ENCODE measurements at regions not wholly inside any gene's neighbourhood (a gene's known extent, or its start where the extent isn't known, plus 50 kb on each side); places are given as distances from the start of the nearest gene placed in this dataset.
"Not testable (repeated sequence)": the region's sequence is repeated elsewhere in the genome, so short reads cannot be mapped to it uniquely, and the experiment has no call there.

- no peak overlapping the region for H3K4me3 ChIP-seq (ENCODE audit: low read depth, low read length)
Observed at GRCh38 chr14:71384007-71384845, 477.0 kb downstream of the PCNX1 start.

GRCh38 chr14:71387753-71388152 lies 480.5 kb downstream of the PCNX1 start:
- no peak overlapping the region for H3K4me3 ChIP-seq (ENCODE audit: low read depth, low read length)

- H3K4me3 ChIP-seq (ENCODE audit: low read depth, low read length), result no peak overlapping the region
Observed at GRCh38 chr14:71388336-71388735, 481.1 kb downstream of the PCNX1 start.

- H3K4me3 ChIP-seq (ENCODE audit: low read depth, low read length), result no peak overlapping the region
Observed at GRCh38 chr14:71388862-71389261, 481.6 kb downstream of the PCNX1 start.

- H3K4me3 ChIP-seq (ENCODE audit: low read depth, low read length), result no peak overlapping the region
Observed at GRCh38 chr14:71394386-71394785, 487.1 kb downstream of the PCNX1 start.

- H3K4me3 ChIP-seq (ENCODE audit: low read depth, low read length), result no peak overlapping the region
Observed at GRCh38 chr14:71395151-71395604, 487.9 kb downstream of the PCNX1 start.

- no peak overlapping the region for H3K4me3 ChIP-seq (ENCODE audit: low read depth, low read length)
Observed at GRCh38 chr14:71395636-71396035, 488.4 kb downstream of the PCNX1 start.

- no peak overlapping the region for H3K4me3 ChIP-seq (ENCODE audit: low read depth, low read length)
Observed at GRCh38 chr14:71396050-71396677, 488.9 kb downstream of the PCNX1 start.

GRCh38 chr14:71397371-71397770 lies 490.1 kb downstream of the PCNX1 start:
- no peak overlapping the region for H3K4me3 ChIP-seq (ENCODE audit: low read depth, low read length)

- H3K4me3 ChIP-seq (ENCODE audit: low read depth, low read length), result no peak overlapping the region
Observed at GRCh38 chr14:71398450-71398849, 491.2 kb downstream of the PCNX1 start.

- no peak overlapping the region for H3K4me3 ChIP-seq (ENCODE audit: low read depth, low read length)
Observed at GRCh38 chr14:71399057-71399487, 491.8 kb downstream of the PCNX1 start.

- no peak overlapping the region for H3K4me3 ChIP-seq (ENCODE audit: low read depth, low read length)
Observed at GRCh38 chr14:71400871-71401321, 493.6 kb downstream of the PCNX1 start.

GRCh38 chr14:71402415-71402814 lies 495.2 kb downstream of the PCNX1 start:
- not testable (repeated sequence) for H3K4me3 ChIP-seq (ENCODE audit: low read depth, low read length)

GRCh38 chr14:71403656-71404055 lies 496.4 kb downstream of the PCNX1 start:
- H3K4me3 ChIP-seq (ENCODE audit: low read depth, low read length), result no peak overlapping the region

- no peak overlapping the region for H3K4me3 ChIP-seq (ENCODE audit: low read depth, low read length)
Observed at GRCh38 chr14:71405676-71406075, 498.4 kb downstream of the PCNX1 start.

- H3K4me3 ChIP-seq (ENCODE audit: low read depth, low read length), result no peak overlapping the region
Observed at GRCh38 chr14:71408362-71409030, 501.2 kb downstream of the PCNX1 start.

- H3K4me3 ChIP-seq (ENCODE audit: low read depth, low read length), result no peak overlapping the region
Observed at GRCh38 chr14:71410578-71411284, 503.5 kb downstream of the PCNX1 start.

- H3K4me3 ChIP-seq (ENCODE audit: low read depth, low read length), result no peak overlapping the region
Observed at GRCh38 chr14:71411285-71411595, 504.0 kb downstream of the PCNX1 start.

GRCh38 chr14:71411738-71412137 lies 504.5 kb downstream of the PCNX1 start:
- H3K4me3 ChIP-seq (ENCODE audit: low read depth, low read length), result no peak overlapping the region

GRCh38 chr14:71414631-71415403 lies 507.6 kb downstream of the PCNX1 start:
- no peak overlapping the region for H3K4me3 ChIP-seq (ENCODE audit: low read depth, low read length)

GRCh38 chr14:71415404-71415690 lies 508.1 kb downstream of the PCNX1 start:
- H3K4me3 ChIP-seq (ENCODE audit: low read depth, low read length), result no peak overlapping the region
